DOHH2 (cell line): ENCODE measurements at regions not wholly inside any gene's neighbourhood (a gene's known extent, or its start where the extent isn't known, plus 50 kb on each side); places are given as distances from the start of the nearest gene placed in this dataset.

Source experiments
- CTCF ChIP-seq: fragments of 200-600 bp; sonication (generic); IDR thresholded peaks from one replicate; pipeline ENCODE4 v1.5.1; 2014; ENCODE audit warnings: antibody characterized with exemption, mild to moderate bottlenecking, low read depth, low read length; ENCODE audit not compliant: poor library complexity, severe bottlenecking
- EZH2phosphoT487 ChIP-seq: fragments of 200-600 bp; sonication (generic); IDR thresholded peaks from 2 replicates; pipeline ENCODE4 v1.6.1; 2017; ENCODE audit warnings: borderline replicate concordance, mild to moderate bottlenecking, antibody characterized with exemption, low read length, moderate library complexity, mixed read lengths

- TF ChIP-seq CTCF: no peak
- no peak for TF ChIP-seq EZH2phosphoT487
Observed at GRCh38 chr5:32531885-32532520, 53.4 kb upstream of the SUB1 start.
